ENCODE measurements at regions not wholly inside any gene's neighbourhood (a gene's known extent, or its start where the extent isn't known, plus 50 kb on each side); places are given as distances from the start of the nearest gene placed in this dataset.

- no peaks in the 10 kb centered on the region for H3K4me1 Mint-ChIP-seq
- no peaks in the 10 kb centered on the region for H3K36me3 Mint-ChIP-seq
- 89% methylated on average over 6 of the region's 6 CpGs for WGBS (ENCODE audit: insufficient coverage)
- no peaks in the 10 kb centered on the region for H3K27me3 ChIP-seq (ENCODE audit: control insufficient read depth, insufficient read depth, low read length)
- DNase-seq = no peak
- H3K36me3 ChIP-seq (ENCODE audit: control insufficient read depth, insufficient read depth, low read length) = no peaks in the 10 kb centered on the region
- no peak overlapping the region for H3K4me3 Mint-ChIP-seq
- intact Hi-C loops (cut with micrococcal nuclease) = no loop called here
- no peak overlapping the region for H3K27ac Mint-ChIP-seq
- H3K27ac ChIP-seq (ENCODE audit: low read length) = no peak overlapping the region
- no peaks in the 10 kb centered on the region for H3K9me3 Mint-ChIP-seq
- no peaks in the 10 kb centered on the region for H3K4me1 ChIP-seq (ENCODE audit: control insufficient read depth, insufficient read depth, low read length)
- TF ChIP-seq CTCF (IDR thresholded peaks at IDR 0.05) = no peak
- no peaks in the 10 kb centered on the region for H3K9me3 ChIP-seq (ENCODE audit: control insufficient read depth, insufficient read depth, low read length)
- ATAC-seq = no peak
- no peak overlapping the region for H3K4me3 ChIP-seq (ENCODE audit: low read length)
- peaks cover 0 to 5% of the 10 kb centered on the region in 2 donors for H3K27me3 Mint-ChIP-seq (ENCODE audit: low read depth in 2 of 2)
Measured at GRCh38 chr2:16738361-16739225, 73.0 kb upstream of the CYRIA start.

GRCh38 chr2:16737812-16738211 is 72.2 kb upstream of the CYRIA start:
- no peak overlapping the region for H3K4me3 ChIP-seq (ENCODE audit: low read length)
- no peak overlapping the region for H3K4me3 Mint-ChIP-seq

GRCh38 chr2:16736633-16737032 is 71.0 kb upstream of the CYRIA start:
- Mint-ChIP-seq H3K4me3 (no peak overlapping the region), H3K9me3 (no peaks in the 10 kb centered on the region), H3K36me3 (no peaks in the 10 kb centered on the region), H3K4me1 (no peaks in the 10 kb centered on the region), H3K27ac (no peak overlapping the region), H3K27me3 (ENCODE audit: low read depth in 2 of 2) (peaks cover 0 to 7% of the 10 kb centered on the region in 2 donors)
- TF ChIP-seq CTCF (IDR thresholded peaks at IDR 0.05) = no peak
- no peaks in the 10 kb centered on the region for H3K27me3 ChIP-seq (ENCODE audit: control insufficient read depth, insufficient read depth, low read length)
- H3K9me3 ChIP-seq (ENCODE audit: control insufficient read depth, insufficient read depth, low read length) = no peaks in the 10 kb centered on the region
- intact Hi-C loops (cut with micrococcal nuclease) = no loop called here
- 87% methylated on average over 1 of the region's 2 CpGs for WGBS (ENCODE audit: insufficient coverage)
- no peak for ATAC-seq
- no peak overlapping the region for H3K27ac ChIP-seq (ENCODE audit: low read length)
- no peaks in the 10 kb centered on the region for H3K36me3 ChIP-seq (ENCODE audit: control insufficient read depth, insufficient read depth, low read length)
- H3K4me3 ChIP-seq (ENCODE audit: low read length) = no peak overlapping the region
- no peak for DNase-seq
- no peaks in the 10 kb centered on the region for H3K4me1 ChIP-seq (ENCODE audit: control insufficient read depth, insufficient read depth, low read length)

More at GRCh38 chr2:16737812-16738211, 72.2 kb upstream of the CYRIA start:
- Mint-ChIP-seq H3K36me3 (no peaks in the 10 kb centered on the region), H3K27me3 (ENCODE audit: low read depth in 2 of 2) (peaks cover 0 to 7% of the 10 kb centered on the region in 2 donors), H3K9me3 (no peaks in the 10 kb centered on the region), H3K4me1 (no peaks in the 10 kb centered on the region), H3K27ac (no peak overlapping the region)
- no peak overlapping the region for H3K27ac ChIP-seq (ENCODE audit: low read length)
- WGBS (ENCODE audit: insufficient coverage) = no CpG with 5 or more reads among the region's 1 CpG
- H3K4me1 ChIP-seq (ENCODE audit: control insufficient read depth, insufficient read depth, low read length) = no peaks in the 10 kb centered on the region
- H3K9me3 ChIP-seq (ENCODE audit: control insufficient read depth, insufficient read depth, low read length) = no peaks in the 10 kb centered on the region
- DNase-seq (no peak), ATAC-seq (no peak)
- no peak for TF ChIP-seq CTCF (IDR thresholded peaks at IDR 0.05)
- intact Hi-C loops (cut with micrococcal nuclease) = no loop called here
- no peaks in the 10 kb centered on the region for H3K27me3 ChIP-seq (ENCODE audit: control insufficient read depth, insufficient read depth, low read length)
- no peaks in the 10 kb centered on the region for H3K36me3 ChIP-seq (ENCODE audit: control insufficient read depth, insufficient read depth, low read length)

- Mint-ChIP-seq H3K9me3 (no peaks in the 10 kb centered on the region), H3K36me3 (no peaks in the 10 kb centered on the region), H3K27ac (no peak overlapping the region), H3K4me1 (no peaks in the 10 kb centered on the region), H3K4me3 (no peak overlapping the region), H3K27me3 (ENCODE audit: low read depth in 2 of 2) (peaks cover 16 to 30% of the 10 kb centered on the region in 2 donors)
- 73% methylated on average over 4 of the region's 5 CpGs for WGBS (ENCODE audit: insufficient coverage)
- H3K27me3 ChIP-seq (ENCODE audit: control insufficient read depth, insufficient read depth, low read length) = no peaks in the 10 kb centered on the region
- no peak for ATAC-seq
- DNase-seq = no peak
- no peaks in the 10 kb centered on the region for H3K36me3 ChIP-seq (ENCODE audit: control insufficient read depth, insufficient read depth, low read length)
- TF ChIP-seq CTCF (IDR thresholded peaks at IDR 0.05) = no peak
- H3K4me3 ChIP-seq (ENCODE audit: low read length) = no peak overlapping the region
- H3K27ac ChIP-seq (ENCODE audit: low read length) = no peak overlapping the region
- no peaks in the 10 kb centered on the region for H3K4me1 ChIP-seq (ENCODE audit: control insufficient read depth, insufficient read depth, low read length)
- intact Hi-C loops (cut with micrococcal nuclease) = no loop called here
- H3K9me3 ChIP-seq (ENCODE audit: control insufficient read depth, insufficient read depth, low read length) = no peaks in the 10 kb centered on the region
Measured at GRCh38 chr2:16729335-16729734, 63.7 kb upstream of the CYRIA start.
